Neuronal stem cell (in vitro differentiated cells): ENCODE measurements at regions not wholly inside any gene's neighbourhood (a gene's known extent, or its start where the extent isn't known, plus 50 kb on each side); places are given as distances from the start of the nearest gene placed in this dataset.

ENCODE experiments used
- DNase-seq: peaks from one replicate; pipeline ENCODE4 v3.0.0-alpha.2; 2013; ENCODE audit warnings: low spot score
- H2AFZ ChIP-seq: one replicate; pipeline ENCODE4 v1.6.1; 2013; ENCODE audit warnings: mild to moderate bottlenecking, low read length, inconsistent platforms
- H2AK5ac ChIP-seq: 2 replicates; pipeline ENCODE4 v1.6.1; 2013; ENCODE audit warnings: low read depth, mild to moderate bottlenecking, inconsistent platforms, low read length, moderate library complexity, mixed read lengths
- H2BK120ac ChIP-seq: 2 replicates; pipeline ENCODE4 v1.6.1; 2013; ENCODE audit warnings: low read depth, mild to moderate bottlenecking, inconsistent platforms, low read length, moderate library complexity, mixed read lengths
- H2BK12ac ChIP-seq: one replicate; pipeline ENCODE4 v1.6.1; 2013; ENCODE audit warnings: low read length, inconsistent platforms
- H2BK15ac ChIP-seq: 2 replicates; pipeline ENCODE4 v1.6.1; 2013; ENCODE audit warnings: mild to moderate bottlenecking, low read length, inconsistent platforms, mixed read lengths
- H2BK5ac ChIP-seq: one replicate; pipeline ENCODE4 v1.6.1; 2013; ENCODE audit warnings: inconsistent platforms, mild to moderate bottlenecking, low read length, moderate library complexity
- H3K14ac ChIP-seq: one replicate; pipeline ENCODE4 v1.6.1; 2013; ENCODE audit warnings: low read length, inconsistent platforms
- H3K18ac ChIP-seq: 2 replicates; pipeline ENCODE4 v1.6.1; 2013; ENCODE audit warnings: low read length, inconsistent platforms
- H3K23ac ChIP-seq: 2 replicates; pipeline ENCODE4 v1.6.1; 2013; ENCODE audit warnings: low read depth, mild to moderate bottlenecking, mixed read lengths, low read length, inconsistent platforms; ENCODE audit not compliant: poor library complexity
- H3K27ac ChIP-seq: replicated peaks from 3 replicates; pipeline ENCODE4 v1.5.1; 2013; ENCODE audit warnings: low read length, inconsistent platforms
- H3K27me3 ChIP-seq, 3 experiments: 2 replicates each; pipeline ENCODE4 v1.6.1; 2013; ENCODE audit warnings: low read length in 3 of 3, mild to moderate bottlenecking in 2 of 3, inconsistent platforms in 1 of 3, low read depth in 1 of 3, mixed read lengths in 1 of 3, moderate library complexity in 1 of 3; ENCODE audit not compliant: control insufficient read depth in 3 of 3, insufficient read depth in 3 of 3
- H3K36me3 ChIP-seq, 2 donors: replicated peaks in 1 of 2; 2 replicates each; pipeline ENCODE4 v1.6.1; 2013; ENCODE audit warnings: low read length in 2 of 2; ENCODE audit not compliant: control insufficient read depth in 2 of 2, insufficient read depth in 2 of 2
- H3K4ac ChIP-seq: 2 replicates; pipeline ENCODE4 v1.6.1; 2013; ENCODE audit warnings: inconsistent platforms, mild to moderate bottlenecking, low read length, moderate library complexity
- H3K4me1 ChIP-seq, 2 donors: 1 replicate in 1 of 2; 2 replicates in 1 of 2; pipeline ENCODE4 v1.6.1; 2013; ENCODE audit warnings: low read length in 2 of 2, low read depth in 1 of 2; ENCODE audit not compliant: control insufficient read depth in 2 of 2, insufficient read depth in 1 of 2
- H3K4me2 ChIP-seq: one replicate; pipeline ENCODE4 v1.6.1; 2013; ENCODE audit warnings: mild to moderate bottlenecking, low read length, inconsistent platforms; ENCODE audit not compliant: insufficient read depth, poor library complexity, severe bottlenecking
- H3K4me3 ChIP-seq, 2 donors: 2 replicates each; pipeline ENCODE4 v1.5.1; 2013; ENCODE audit warnings: low read length in 2 of 2, mild to moderate bottlenecking in 2 of 2, inconsistent platforms in 1 of 2, moderate library complexity in 1 of 2
- H3K79me1 ChIP-seq: one replicate; pipeline ENCODE4 v1.6.1; 2013; ENCODE audit warnings: low read depth, mild to moderate bottlenecking, inconsistent platforms, low read length, moderate library complexity
- H3K9ac ChIP-seq: one replicate; pipeline ENCODE4 v1.6.1; 2013; ENCODE audit warnings: mild to moderate bottlenecking, low read depth, low read length, inconsistent platforms; ENCODE audit not compliant: poor library complexity
- H3K9me3 ChIP-seq, 2 donors: replicated peaks in 1 of 2; 2 replicates each; pipeline versions ENCODE3 to v1.6.1; 2013; ENCODE audit warnings: low read length in 2 of 2, mild to moderate bottlenecking in 2 of 2, inconsistent platforms in 1 of 2, low read depth in 1 of 2, mixed read lengths in 1 of 2, moderate library complexity in 1 of 2; ENCODE audit not compliant: control insufficient read depth in 2 of 2, insufficient read depth in 1 of 2
- H4K8ac ChIP-seq: one replicate; pipeline ENCODE4 v1.6.1; 2013; ENCODE audit warnings: low read depth, mild to moderate bottlenecking, inconsistent platforms, low read length, moderate library complexity
- H4K91ac ChIP-seq: one replicate; pipeline ENCODE4 v1.6.1; 2013; ENCODE audit warnings: low read length, low read depth, mild to moderate bottlenecking, inconsistent platforms; ENCODE audit not compliant: poor library complexity
- WGBS, 2 donors: extraction: QIAGEN DNeasy Blood & Tissue Kit; methylation state at CpG; one replicate each; pipeline ENCODE4 v1.1.7; 2013; ENCODE audit warnings: missing lambda C conversion rate in 2 of 2, mixed read lengths in 1 of 2; ENCODE audit not compliant: insufficient read length in 2 of 2, insufficient replicate concordance in 1 of 2; ENCODE audit errors: extremely low coverage in 2 of 2; 5-methylcytosine and 5-hydroxymethylcytosine counted together

DNA sequence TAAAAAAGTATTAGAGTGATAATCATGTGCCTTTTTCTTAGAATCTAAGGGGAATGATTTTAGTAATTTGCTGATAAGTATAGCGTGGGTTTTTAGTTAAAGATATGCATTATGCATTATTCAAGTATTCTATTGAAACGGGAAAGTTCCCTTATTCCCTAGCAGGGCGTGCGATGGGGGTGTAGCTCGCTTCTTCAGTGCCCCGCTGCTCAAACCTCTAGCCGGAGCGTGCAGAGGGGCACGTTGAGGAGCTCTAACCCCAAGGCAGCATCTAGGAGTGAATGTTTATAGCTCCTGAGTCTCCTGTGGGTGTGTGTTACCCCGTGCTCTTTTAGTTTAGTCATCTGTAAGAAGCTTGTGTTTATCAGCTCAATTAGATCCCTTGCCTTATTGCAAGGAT lies 1339.5 kb upstream of the MAP3K7 start:
- H2AK5ac ChIP-seq: no peak overlapping the region
- no peak overlapping the region for H3K23ac ChIP-seq
- no peak overlapping the region for H2BK12ac ChIP-seq
- H3K9me3 ChIP-seq: no peaks in the 10 kb centered on the region
- no peak overlapping the region for H4K91ac ChIP-seq
- no peak overlapping the region for H2AFZ ChIP-seq
- no peak overlapping the region for H2BK5ac ChIP-seq
- H3K9ac ChIP-seq: no peak overlapping the region
- no peaks in the 10 kb centered on the region for H3K36me3 ChIP-seq
- H2BK15ac ChIP-seq: no peak overlapping the region
- H3K27me3 ChIP-seq: no peaks in the 10 kb centered on the region
- DNase-seq: no peak
- no peak overlapping the region for H4K8ac ChIP-seq
- H2BK120ac ChIP-seq: no peak overlapping the region
- H3K79me1 ChIP-seq: no peaks in the 10 kb centered on the region
- H3K18ac ChIP-seq: no peak overlapping the region
- H3K4me3 ChIP-seq: no peak overlapping the region
- H3K4ac ChIP-seq: no peak overlapping the region
- H3K14ac ChIP-seq: no peak overlapping the region
- WGBS, 2 donors: no CpG with 5 or more reads among the region's 10 CpGs
- no peak overlapping the region for H3K4me2 ChIP-seq
- no peak overlapping the region for H3K27ac ChIP-seq
- H3K4me1 ChIP-seq: no peaks in the 10 kb centered on the region

DNA sequence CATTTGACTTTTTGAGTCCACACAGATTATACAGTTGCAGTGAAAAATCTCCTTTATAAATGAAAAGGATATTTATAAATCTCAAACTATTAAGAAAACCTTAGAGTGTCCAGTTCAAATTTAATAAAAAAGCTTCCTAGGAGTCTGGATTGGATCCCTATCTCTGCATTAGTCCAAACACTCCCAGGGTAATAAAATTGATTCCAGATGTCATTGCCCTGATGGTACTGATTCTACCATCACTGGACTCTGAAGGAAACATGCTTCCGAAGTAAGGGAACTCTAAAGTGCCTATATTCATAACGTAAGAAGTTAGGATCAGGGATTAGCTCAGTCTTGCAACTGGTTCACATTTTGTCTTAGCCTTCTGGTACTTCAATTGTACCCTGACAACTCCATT lies 1325.1 kb upstream of the MAP3K7 start:
- H2BK5ac ChIP-seq: no peak overlapping the region
- no peak overlapping the region for H2AK5ac ChIP-seq
- H4K91ac ChIP-seq: no peak overlapping the region
- H2BK120ac ChIP-seq: no peak overlapping the region
- H3K4me1 ChIP-seq: no peaks in the 10 kb centered on the region
- no peak overlapping the region for H2BK12ac ChIP-seq
- no peaks in the 10 kb centered on the region for H3K9me3 ChIP-seq
- H3K79me1 ChIP-seq: no peaks in the 10 kb centered on the region
- no peak overlapping the region for H3K4ac ChIP-seq
- no peak overlapping the region for H4K8ac ChIP-seq
- H3K4me2 ChIP-seq: no peak overlapping the region
- no CpG with 5 or more reads among the region's 2 CpGs for WGBS, 2 donors
- no peak overlapping the region for H2AFZ ChIP-seq
- no peaks in the 10 kb centered on the region for H3K36me3 ChIP-seq
- H3K9ac ChIP-seq: no peak overlapping the region
- no peak for DNase-seq
- H3K18ac ChIP-seq: no peak overlapping the region
- no peak overlapping the region for H3K27ac ChIP-seq
- H3K14ac ChIP-seq: no peak overlapping the region
- no peak overlapping the region for H3K23ac ChIP-seq
- H2BK15ac ChIP-seq: no peak overlapping the region
- no peaks in the 10 kb centered on the region for H3K27me3 ChIP-seq
- no peak overlapping the region for H3K4me3 ChIP-seq

DNA sequence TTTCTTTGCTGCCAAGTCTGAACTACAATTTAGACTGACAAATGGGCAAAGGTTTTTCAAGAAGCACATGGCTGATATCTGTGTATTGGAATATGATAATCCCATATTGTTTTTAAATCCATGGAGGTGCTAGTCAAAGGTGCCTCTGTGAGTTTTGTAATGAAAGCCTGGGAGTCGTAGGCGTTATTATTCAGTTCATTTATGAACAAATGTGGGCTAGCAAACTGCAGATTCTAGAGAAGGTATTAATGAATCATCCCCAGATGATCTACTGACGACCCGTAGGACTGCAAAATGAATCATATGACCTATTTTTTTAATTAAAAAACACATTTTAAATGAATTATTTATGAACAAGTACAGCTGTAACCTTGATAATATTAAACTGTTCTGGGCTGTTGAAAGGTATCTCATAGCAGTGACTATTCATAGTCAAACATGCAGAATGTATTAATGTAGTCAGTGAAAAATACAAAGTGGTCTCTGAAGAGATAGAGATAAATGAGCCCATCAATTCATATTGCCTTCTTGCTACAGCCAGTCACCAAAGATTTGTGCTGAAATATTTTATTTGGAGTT lies 1317.8 kb upstream of the MAP3K7 start:
- Histone ChIP-seq H3K18ac (no peak overlapping the region), H3K4ac (no peak overlapping the region), H4K91ac (no peak overlapping the region), H3K4me3 (no peak overlapping the region), H3K27me3 (no peaks in the 10 kb centered on the region), H2AK5ac (no peak overlapping the region), H3K36me3 (no peaks in the 10 kb centered on the region), H3K9me3 (no peaks in the 10 kb centered on the region), H3K79me1 (no peaks in the 10 kb centered on the region), H2AFZ (no peak overlapping the region), H3K23ac (no peak overlapping the region), H3K14ac (no peak overlapping the region), H3K9ac (no peak overlapping the region), H3K4me1 (no peaks in the 10 kb centered on the region), H2BK5ac (no peak overlapping the region), H2BK12ac (no peak overlapping the region), H2BK15ac (no peak overlapping the region), H4K8ac (no peak overlapping the region), H2BK120ac (no peak overlapping the region), H3K27ac (no peak overlapping the region), H3K4me2 (no peak overlapping the region)
- no peak for DNase-seq
- WGBS, 2 donors: no CpG with 5 or more reads among the region's 4 CpGs

DNA sequence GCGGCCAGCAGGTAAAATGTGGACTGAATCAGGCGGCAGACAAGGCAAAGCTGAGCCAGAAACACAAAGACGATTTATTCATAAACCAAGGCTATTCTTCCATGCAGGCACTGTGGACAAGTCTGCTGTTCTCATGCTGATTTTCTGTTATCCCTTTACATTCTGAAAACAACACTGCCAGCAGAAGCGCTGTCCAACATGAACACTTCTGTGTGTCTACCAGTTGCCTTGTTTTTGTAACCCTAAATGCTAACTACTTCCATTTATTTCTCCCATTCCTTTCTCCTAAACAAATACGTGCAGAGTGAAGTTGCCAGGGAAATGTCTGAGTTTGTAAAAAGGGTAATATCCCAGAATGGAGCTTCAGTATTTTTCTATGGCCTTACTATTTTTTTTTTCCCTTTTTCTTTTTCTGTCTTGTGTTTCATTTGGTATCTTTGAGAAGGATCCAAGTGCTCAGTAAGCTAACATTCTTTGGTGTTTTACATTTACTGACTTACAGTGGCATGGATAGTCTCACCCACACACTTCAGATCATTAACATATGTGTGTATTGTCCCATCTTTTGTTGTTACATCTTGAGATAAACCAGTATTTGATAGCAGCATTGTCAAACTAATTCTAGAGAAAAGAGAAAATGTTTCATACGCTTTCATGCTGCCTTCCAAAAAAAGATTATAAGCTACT lies 1308.9 kb upstream of the MAP3K7 start:
- no peak overlapping the region for H2BK120ac ChIP-seq
- no peak overlapping the region for H3K27ac ChIP-seq
- no CpG with 5 or more reads among the region's 6 CpGs for WGBS, 2 donors
- no peak overlapping the region for H3K9ac ChIP-seq
- no peak overlapping the region for H2BK5ac ChIP-seq
- no peaks in the 10 kb centered on the region for H3K27me3 ChIP-seq
- no peak overlapping the region for H3K4me2 ChIP-seq
- H3K4me1 ChIP-seq: peaks cover 0 to 2% of the 10 kb centered on the region in 2 donors
- H3K18ac ChIP-seq: no peak overlapping the region
- H4K8ac ChIP-seq: no peak overlapping the region
- H3K9me3 ChIP-seq: no peaks in the 10 kb centered on the region
- no peak overlapping the region for H4K91ac ChIP-seq
- H3K14ac ChIP-seq: no peak overlapping the region
- DNase-seq: no peak
- no peak overlapping the region for H3K23ac ChIP-seq
- no peak overlapping the region for H2BK12ac ChIP-seq
- H2AFZ ChIP-seq: no peak overlapping the region
- no peak overlapping the region for H3K4me3 ChIP-seq
- no peaks in the 10 kb centered on the region for H3K36me3 ChIP-seq
- no peaks in the 10 kb centered on the region for H3K79me1 ChIP-seq
- H2AK5ac ChIP-seq: no peak overlapping the region
- no peak overlapping the region for H2BK15ac ChIP-seq
- H3K4ac ChIP-seq: no peak overlapping the region
